HG03175 (cell line): ENCODE measurements at regions not wholly inside any gene's neighbourhood (a gene's known extent, or its start where the extent isn't known, plus 50 kb on each side); places are given as distances from the start of the nearest gene placed in this dataset.
"Not testable (repeated sequence)": the region's sequence is repeated elsewhere in the genome, so short reads cannot be mapped to it uniquely, and the experiment has no call there.

Experiments used
- ATAC-seq: cut with Tn5 transposase; IDR thresholded peaks from one replicate; pipeline ENCODE4 v1.9.1; 2021; ENCODE audit warnings: mild to moderate bottlenecking, moderate library complexity; ENCODE audit not compliant: unreplicated experiment

- no peak for ATAC-seq
Measured at GRCh38 chrY:12358337-12358736, 342.7 kb upstream of the USP9Y start.

- ATAC-seq = no peak
Measured at GRCh38 chrY:12359867-12360266, 341.2 kb upstream of the USP9Y start.

DNA sequence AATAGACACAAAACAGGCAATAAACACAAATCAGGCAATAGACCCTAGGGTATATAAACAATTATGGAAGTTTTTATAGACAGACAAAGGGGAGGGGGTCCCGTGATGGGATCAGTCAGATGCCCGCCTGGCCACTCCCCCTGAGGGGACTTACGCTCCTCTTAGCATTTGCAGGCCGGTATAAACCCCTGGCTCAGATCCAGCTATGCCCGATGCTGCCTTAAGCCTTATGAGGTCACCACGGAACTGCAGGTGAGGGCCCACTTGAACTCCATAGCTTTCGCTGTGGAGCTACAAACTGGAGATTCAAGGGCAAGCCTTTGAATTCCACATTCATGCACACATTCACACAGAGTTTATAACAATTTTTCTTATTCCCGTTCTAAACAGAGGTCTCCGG, 340.5 kb upstream of the USP9Y start:
- ATAC-seq = no peak

GRCh38 chrY:12365311-12365910, 335.6 kb upstream of the USP9Y start:
- no peak for ATAC-seq

DNA sequence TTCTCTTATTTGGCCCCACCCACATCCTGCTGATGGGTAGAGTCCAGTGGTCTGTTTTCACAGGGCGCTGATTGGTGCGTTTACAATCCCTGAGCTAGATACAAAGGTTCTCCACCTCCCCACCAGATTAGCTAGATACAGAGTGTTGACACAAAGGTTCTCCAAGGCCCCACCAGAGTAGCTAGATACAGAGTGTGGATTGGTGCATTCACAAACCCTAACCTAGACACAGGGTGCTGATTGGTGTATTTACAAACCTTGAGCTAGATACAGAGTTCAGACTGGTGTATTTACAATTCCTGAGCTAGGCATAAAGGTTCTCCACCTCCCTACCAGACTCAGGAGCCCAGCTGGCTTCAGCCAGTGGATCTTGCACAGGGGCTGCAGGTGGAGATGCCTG, 326.4 kb upstream of the USP9Y start:
- ATAC-seq = not testable (repeated sequence)

GRCh38 chrY:12391655-12392559, 309.1 kb upstream of the USP9Y start:
- not testable (repeated sequence) for ATAC-seq

- no peak for ATAC-seq
Measured at GRCh38 chrY:12393190-12393589, 307.8 kb upstream of the USP9Y start.

DNA sequence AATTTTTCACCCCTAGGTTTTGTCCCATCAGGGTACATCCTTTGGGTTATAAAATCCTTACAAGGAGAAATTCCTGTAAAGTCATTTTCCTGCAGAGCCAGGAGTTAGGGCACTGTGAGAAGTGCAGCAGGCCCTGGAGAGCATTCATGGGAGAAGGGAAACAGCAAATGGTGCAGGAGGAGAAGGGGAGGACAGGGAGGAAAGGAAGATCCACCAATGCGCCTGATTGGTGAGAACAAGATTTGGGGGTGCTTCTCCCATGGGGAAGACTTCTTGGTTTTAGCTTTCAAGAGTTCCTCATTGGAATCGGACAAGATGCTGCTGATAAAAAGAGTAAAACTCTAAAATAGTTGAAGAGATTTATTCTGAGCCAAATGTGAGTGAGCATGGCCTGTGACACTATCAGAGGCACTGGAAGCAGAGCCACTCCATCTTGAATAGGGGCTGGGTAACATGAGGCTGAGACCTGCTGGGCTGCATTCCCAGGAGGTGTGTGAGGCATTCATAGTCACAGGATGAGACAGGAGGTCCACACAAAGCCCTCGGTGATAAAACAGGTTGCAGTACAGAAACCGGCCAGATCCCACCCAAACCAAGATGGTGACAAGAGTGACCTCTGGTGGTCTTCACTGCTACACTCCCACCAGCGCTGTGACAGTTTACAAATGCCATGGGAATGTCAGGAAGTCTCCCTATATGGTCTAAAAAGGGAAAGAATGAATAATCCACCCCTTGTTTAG, 305.5 kb upstream of the USP9Y start:
- ATAC-seq = not testable (repeated sequence)

- no peak for ATAC-seq
Measured at GRCh38 chrY:12403916-12404315, 297.1 kb upstream of the USP9Y start.

DNA sequence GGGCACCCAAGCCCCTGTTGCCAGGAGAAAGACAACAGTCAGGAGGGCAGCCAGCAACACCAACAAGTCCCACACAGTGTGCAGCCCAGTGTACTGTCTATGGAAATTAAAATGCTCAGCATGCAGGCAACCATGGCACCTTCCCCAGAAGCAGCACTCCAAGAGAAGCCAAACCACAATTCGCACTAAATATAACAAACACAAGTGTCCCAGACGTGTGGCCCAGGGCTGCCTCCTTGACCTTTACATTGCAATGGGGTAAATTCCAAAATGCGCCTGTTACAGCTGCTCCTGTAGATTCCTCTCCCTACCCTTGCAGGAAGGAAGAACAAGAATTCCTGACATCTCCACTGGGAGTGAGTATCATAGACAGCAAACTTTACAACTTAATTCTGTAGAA, 292.8 kb upstream of the USP9Y start:
- ATAC-seq = no peak

DNA sequence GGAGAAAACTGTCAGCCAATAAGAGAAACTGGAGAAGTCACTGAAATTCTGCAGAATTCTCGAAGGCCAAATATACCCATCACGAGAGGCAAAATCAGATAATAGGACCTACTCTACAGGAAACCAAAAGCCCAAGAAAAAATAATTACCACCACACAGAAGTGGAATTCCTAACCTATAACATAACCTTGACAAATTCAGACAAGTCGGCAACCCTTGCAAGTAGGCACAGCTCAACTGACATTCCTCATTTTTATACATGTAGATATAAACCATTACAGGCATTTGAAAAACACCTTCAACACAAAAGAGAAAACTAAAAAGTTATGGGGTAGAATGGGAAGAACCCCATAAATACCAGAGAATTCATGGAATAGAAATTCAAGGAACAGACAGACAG, 290.3 kb upstream of the USP9Y start:
- no peak for ATAC-seq

GRCh38 chrY:12421072-12421787, 279.8 kb upstream of the USP9Y start:
- no peak for ATAC-seq

DNA sequence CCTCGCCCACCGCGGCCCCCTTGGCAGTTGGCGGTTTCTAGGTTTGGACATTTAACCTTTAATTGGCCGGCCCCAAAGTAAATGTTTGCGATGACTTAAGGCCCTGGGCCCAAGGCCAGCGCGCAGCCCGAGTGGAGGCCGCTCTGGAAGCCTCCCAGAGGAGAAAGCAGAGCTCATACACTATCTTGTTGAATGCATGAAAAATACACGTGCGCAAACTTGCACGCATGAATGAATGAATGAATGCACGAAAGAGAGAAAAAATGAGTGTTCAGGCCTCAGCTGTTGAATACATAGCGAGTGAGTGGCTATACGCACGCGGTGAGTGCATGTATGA, 279.3 kb upstream of the USP9Y start:
- ATAC-seq = no peak

DNA sequence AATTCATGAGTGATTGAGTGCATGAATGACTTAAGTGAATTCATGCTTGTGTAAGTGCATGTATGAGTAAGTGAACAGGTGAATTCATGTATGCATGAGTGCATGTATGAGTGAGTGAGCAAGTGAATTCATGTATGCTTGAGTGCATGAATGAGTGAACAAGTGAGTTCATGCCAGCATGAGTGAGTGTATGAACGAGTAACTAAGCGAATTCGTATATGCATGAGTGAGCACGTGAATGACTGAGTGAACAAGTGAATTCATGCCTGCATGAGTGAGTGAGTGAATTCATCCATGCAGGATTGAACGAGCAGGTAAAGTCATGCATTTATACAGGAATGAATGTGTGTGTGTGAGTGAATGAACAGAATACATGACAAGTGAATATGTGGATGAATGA, 278.5 kb upstream of the USP9Y start:
- ATAC-seq = no peak

GRCh38 chrY:12423416-12424252, 277.4 kb upstream of the USP9Y start:
- no peak for ATAC-seq

- ATAC-seq = no peak
Measured at GRCh38 chrY:12425506-12425905, 275.5 kb upstream of the USP9Y start.

DNA sequence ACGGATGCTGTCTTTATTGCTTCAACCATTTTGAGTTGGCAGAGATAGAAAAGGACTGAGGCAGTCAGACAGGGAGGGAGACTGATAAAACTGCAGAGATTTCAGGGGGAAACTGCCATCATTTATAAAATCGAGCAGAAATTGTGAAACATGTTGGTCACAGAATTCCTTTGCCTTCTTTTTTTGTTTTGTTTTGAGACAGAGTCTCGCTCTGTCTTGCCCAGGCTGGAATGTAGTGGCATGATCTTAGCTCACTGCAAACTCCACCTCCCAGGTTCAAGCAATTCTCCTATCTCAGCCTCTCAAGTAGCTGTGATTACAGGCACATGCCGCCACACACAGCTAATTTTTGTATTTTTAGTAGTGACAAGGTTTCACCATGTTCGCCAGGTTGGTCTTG, 273.7 kb upstream of the USP9Y start:
- ATAC-seq = no peak

GRCh38 chrY:12431546-12431945, 269.5 kb upstream of the USP9Y start:
- ATAC-seq = no peak

- not testable (repeated sequence) for ATAC-seq
Measured at GRCh38 chrY:12438823-12439222, 262.2 kb upstream of the USP9Y start.

GRCh38 chrY:12444200-12444599, 256.8 kb upstream of the USP9Y start:
- ATAC-seq = no peak
